MM.1S (cell line): ENCODE measurements at regions not wholly inside any gene's neighbourhood (a gene's known extent, or its start where the extent isn't known, plus 50 kb on each side); places are given as distances from the start of the nearest gene placed in this dataset.

Experiments
- DNase-seq: peaks from one replicate; pipeline ENCODE4 v3.0.0-alpha.2; 2015
- H2AFZ ChIP-seq: fragments of 300-600 bp; sonication (generic); 2 replicates; pipeline ENCODE4 v1.6.0; 2016; ENCODE audit warnings: antibody characterized with exemption, low read length
- H3F3A ChIP-seq: fragments of 300-600 bp; sonication (generic); 2 replicates; pipeline ENCODE4 v1.6.1; 2016; ENCODE audit warnings: mild to moderate bottlenecking, antibody characterized with exemption, low read length, moderate library complexity, mixed read lengths; ENCODE audit not compliant: insufficient read depth
- H3K27ac ChIP-seq: fragments of 300-600 bp; sonication (generic); 2 replicates; pipeline ENCODE4 v1.5.1; 2016; ENCODE audit warnings: mild to moderate bottlenecking, low read length
- H3K27me3 ChIP-seq: fragments of 300-600 bp; sonication (generic); replicated peaks from 2 replicates; pipeline ENCODE4 v1.6.0; 2016; ENCODE audit warnings: low read length; ENCODE audit not compliant: insufficient read depth
- H3K36me3 ChIP-seq: fragments of 300-600 bp; sonication (generic); replicated peaks from 2 replicates; pipeline ENCODE4 v1.6.1; 2016; ENCODE audit warnings: mild to moderate bottlenecking, low read length, mixed read lengths; ENCODE audit not compliant: insufficient read depth
- H3K4me1 ChIP-seq: fragments of 300-600 bp; sonication (generic); 2 replicates; pipeline ENCODE4 v1.6.1; 2016; ENCODE audit warnings: low read length, mixed read lengths
- H3K4me2 ChIP-seq: fragments of 300-600 bp; sonication (generic); 2 replicates; pipeline ENCODE4 v1.6.0; 2016; ENCODE audit warnings: low read depth, low read length
- H3K4me3 ChIP-seq: fragments of 300-600 bp; sonication (generic); 2 replicates; pipeline ENCODE4 v1.5.1; 2016; ENCODE audit warnings: low read length, mixed read lengths
- H3K79me2 ChIP-seq: fragments of 300-600 bp; sonication (generic); 2 replicates; pipeline ENCODE4 v1.6.1; 2016; ENCODE audit warnings: mixed run types, low read length, mixed read lengths
- H3K9ac ChIP-seq: fragments of 300-600 bp; sonication (generic); 2 replicates; pipeline ENCODE4 v1.6.1; 2016; ENCODE audit warnings: low read length, mixed read lengths
- H3K9me2 ChIP-seq: fragments of 300-600 bp; sonication (generic); replicated peaks from 2 replicates; pipeline ENCODE4 v1.6.1; 2016; ENCODE audit warnings: mild to moderate bottlenecking, low read length, mixed read lengths; ENCODE audit not compliant: insufficient read depth
- H3K9me3 ChIP-seq: fragments of 300-600 bp; sonication (generic); replicated peaks from 2 replicates; pipeline ENCODE4 v1.6.1; 2016; ENCODE audit warnings: mild to moderate bottlenecking, low read length, mixed read lengths; ENCODE audit not compliant: insufficient read depth
- H4K20me1 ChIP-seq: fragments of 300-600 bp; sonication (generic); 2 replicates; pipeline ENCODE4 v1.6.1; 2016; ENCODE audit warnings: mild to moderate bottlenecking, low read length, moderate library complexity, mixed read lengths; ENCODE audit not compliant: insufficient read depth
- CTCF ChIP-seq: fragments of 300-600 bp; sonication (generic); IDR thresholded peaks from 2 replicates; pipeline ENCODE4 v1.5.1; 2016; ENCODE audit warnings: antibody characterized with exemption, low read length, mixed read lengths
- EZH2 ChIP-seq: fragments of 300-600 bp; sonication (generic); optimal IDR thresholded peaks from 2 replicates; pipeline ENCODE3; 2017; ENCODE audit warnings: low read depth, mild to moderate bottlenecking, antibody characterized with exemption, low read length, mixed read lengths
- EZH2phosphoT487 ChIP-seq: fragments of 300-600 bp; sonication (generic); IDR thresholded peaks from 2 replicates; pipeline ENCODE4 v1.6.1; 2018; ENCODE audit warnings: antibody characterized with exemption, low read length

- no peak overlapping the region for H3K9ac ChIP-seq
- H3K4me1 ChIP-seq: no peaks in the 10 kb centered on the region
- H3K36me3 ChIP-seq: no peaks in the 10 kb centered on the region
- no peaks in the 10 kb centered on the region for H3F3A ChIP-seq
- no peak overlapping the region for H3K27ac ChIP-seq
- TF ChIP-seq EZH2phosphoT487: no peak
- TF ChIP-seq EZH2: no peak
- no peaks in the 10 kb centered on the region for H3K27me3 ChIP-seq
- no peak for DNase-seq
- no peaks in the 10 kb centered on the region for H3K9me2 ChIP-seq
- H3K4me3 ChIP-seq: no peak overlapping the region
- no peaks in the 10 kb centered on the region for H4K20me1 ChIP-seq
- H3K79me2 ChIP-seq: no peaks in the 10 kb centered on the region
- H3K4me2 ChIP-seq: no peak overlapping the region
- no peaks in the 10 kb centered on the region for H3K9me3 ChIP-seq
- H2AFZ ChIP-seq: no peak overlapping the region
These were observed 182.1 kb downstream of the ARRDC4 start for GRCh38 chr15:98142572-98142971.

- no peaks in the 10 kb centered on the region for H4K20me1 ChIP-seq
- H3K9me3 ChIP-seq: no peaks in the 10 kb centered on the region
- H3K4me1 ChIP-seq: no peaks in the 10 kb centered on the region
- H3K36me3 ChIP-seq: no peaks in the 10 kb centered on the region
- H3K27me3 ChIP-seq: no peaks in the 10 kb centered on the region
- no peak overlapping the region for H3K4me2 ChIP-seq
- H3K9me2 ChIP-seq: no peaks in the 10 kb centered on the region
- H3K4me3 ChIP-seq: no peak overlapping the region
- H3K9ac ChIP-seq: no peak overlapping the region
- DNase-seq: no peak
- TF ChIP-seq EZH2phosphoT487 (no peak), CTCF (no peak), EZH2 (no peak)
- H3K27ac ChIP-seq: no peak overlapping the region
- no peaks in the 10 kb centered on the region for H3F3A ChIP-seq
- no peaks in the 10 kb centered on the region for H3K79me2 ChIP-seq
- H2AFZ ChIP-seq: no peak overlapping the region
These were observed 182.6 kb downstream of the ARRDC4 start for GRCh38 chr15:98143116-98143515.

- Histone ChIP-seq H3K36me3 (no peaks in the 10 kb centered on the region), H3K4me1 (no peaks in the 10 kb centered on the region), H3K4me3 (no peak overlapping the region), H2AFZ (no peak overlapping the region), H3F3A (no peaks in the 10 kb centered on the region), H3K79me2 (no peaks in the 10 kb centered on the region), H3K27me3 (no peaks in the 10 kb centered on the region), H3K9me3 (no peaks in the 10 kb centered on the region), H3K4me2 (no peak overlapping the region), H4K20me1 (no peaks in the 10 kb centered on the region), H3K27ac (no peak overlapping the region), H3K9ac (no peak overlapping the region), H3K9me2 (no peaks in the 10 kb centered on the region)
- TF ChIP-seq EZH2phosphoT487 (no peak), EZH2 (no peak), CTCF (no peak)
- DNase-seq: no peak
These were observed 183.9 kb downstream of the ARRDC4 start for GRCh38 chr15:98144388-98144787.

- no peaks in the 10 kb centered on the region for H3K36me3 ChIP-seq
- H3K4me2 ChIP-seq: no peak overlapping the region
- TF ChIP-seq EZH2phosphoT487: no peak
- TF ChIP-seq EZH2: no peak
- no peak for TF ChIP-seq CTCF
- H3F3A ChIP-seq: no peaks in the 10 kb centered on the region
- H3K9me2 ChIP-seq: no peaks in the 10 kb centered on the region
- no peak overlapping the region for H3K27ac ChIP-seq
- no peaks in the 10 kb centered on the region for H3K79me2 ChIP-seq
- H3K4me3 ChIP-seq: no peak overlapping the region
- no peaks in the 10 kb centered on the region for H3K9me3 ChIP-seq
- no peak overlapping the region for H2AFZ ChIP-seq
- no peak overlapping the region for H3K9ac ChIP-seq
- H4K20me1 ChIP-seq: no peaks in the 10 kb centered on the region
- H3K27me3 ChIP-seq: no peaks in the 10 kb centered on the region
- H3K4me1 ChIP-seq: no peaks in the 10 kb centered on the region
- no peak for DNase-seq
These were observed 185.7 kb downstream of the ARRDC4 start for GRCh38 chr15:98146031-98146820.
